HG02798 (cell line): ENCODE measurements at regions not wholly inside any gene's neighbourhood (a gene's known extent, or its start where the extent isn't known, plus 50 kb on each side); places are given as distances from the start of the nearest gene placed in this dataset.
A peak's percentile ranks its signal among the peaks of the same experiment; 100 is the strongest.
"Not testable (repeated sequence)": the region's sequence is repeated elsewhere in the genome, so short reads cannot be mapped to it uniquely, and the experiment has no call there.

Experiments
- ATAC-seq: cut with Tn5 transposase; IDR thresholded peaks from one replicate; pipeline ENCODE4 v1.9.1; 2021; ENCODE audit warnings: mild to moderate bottlenecking; ENCODE audit not compliant: unreplicated experiment, poor library complexity

DNA sequence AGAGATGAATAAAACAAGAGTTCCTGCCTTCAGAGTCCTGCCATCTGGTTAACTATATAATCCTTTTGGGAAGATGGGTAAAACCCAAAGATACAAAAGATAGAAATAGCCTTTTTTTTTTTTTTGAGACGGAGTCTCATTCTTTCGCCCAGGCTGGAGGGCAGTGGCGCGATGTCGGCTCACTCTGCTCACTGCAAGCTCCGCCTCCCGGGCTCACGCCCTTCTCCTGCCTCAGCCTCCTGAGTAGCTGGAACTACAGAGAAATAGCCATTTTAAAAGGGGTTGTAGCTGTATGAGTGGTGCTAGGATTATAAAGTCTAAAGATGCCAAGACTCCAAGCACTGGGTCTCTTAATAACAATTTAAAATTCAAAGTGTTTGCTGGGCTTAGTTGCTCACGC is 97.2 kb downstream of the KDR start:
- no peak for ATAC-seq

DNA sequence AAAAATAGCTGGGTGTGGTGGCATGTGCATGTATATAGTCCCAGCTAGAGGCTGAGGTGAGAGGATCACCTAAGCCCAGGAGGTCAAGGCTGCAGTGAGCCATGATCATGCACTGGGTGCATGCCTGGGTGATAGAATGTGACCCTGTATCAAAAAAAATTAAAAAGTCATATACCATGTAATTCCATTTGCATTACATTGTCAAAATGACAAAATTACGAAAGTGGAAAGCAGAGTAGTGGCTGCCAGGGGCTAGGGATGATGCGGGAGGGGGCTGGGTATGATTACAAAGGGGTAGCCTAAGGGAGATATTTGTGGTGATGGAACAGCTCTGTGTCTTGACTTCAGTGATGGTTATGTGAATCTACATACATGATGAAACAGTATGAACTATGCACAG is 97.8 kb downstream of the KDR start:
- ATAC-seq = no peak

DNA sequence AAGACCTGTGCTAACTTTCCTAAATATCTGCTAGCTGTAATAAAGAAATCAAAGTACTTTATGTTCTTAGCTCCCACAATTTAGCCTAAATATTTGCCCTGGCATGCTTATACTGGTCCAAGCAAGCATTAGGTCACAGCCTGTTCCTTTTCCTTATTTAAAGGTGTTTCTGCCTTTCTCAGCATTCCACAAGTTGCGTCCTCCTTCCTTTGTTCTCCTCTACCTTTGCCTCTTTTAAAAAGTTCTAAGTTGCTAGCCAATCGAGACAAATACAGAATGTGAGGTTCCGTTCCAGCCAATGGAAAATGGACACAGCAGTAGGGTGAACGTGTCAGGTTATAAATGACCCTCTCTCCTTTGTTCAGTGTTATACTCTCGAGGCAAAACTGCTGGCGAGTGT is 99.9 kb downstream of the KDR start:
- not testable (repeated sequence) for ATAC-seq

DNA sequence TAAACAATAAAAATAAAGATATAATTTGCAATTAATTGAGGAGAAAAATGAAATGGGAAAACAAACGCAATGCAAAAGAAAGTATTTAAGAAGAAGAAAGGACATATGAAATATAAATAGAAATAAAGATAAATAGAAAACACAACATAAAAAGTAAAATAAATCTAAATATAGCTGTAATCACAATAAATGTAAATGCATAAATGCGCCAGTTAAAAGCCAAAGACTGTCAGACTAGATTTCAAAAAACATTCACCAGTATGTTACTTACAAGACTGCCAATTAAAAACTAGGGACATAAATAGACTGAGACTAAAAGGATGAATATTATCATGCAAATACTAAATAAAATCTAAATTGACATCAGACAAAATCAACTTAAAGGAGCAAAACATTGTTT is 102.4 kb downstream of the KDR start:
- ATAC-seq = no peak

DNA sequence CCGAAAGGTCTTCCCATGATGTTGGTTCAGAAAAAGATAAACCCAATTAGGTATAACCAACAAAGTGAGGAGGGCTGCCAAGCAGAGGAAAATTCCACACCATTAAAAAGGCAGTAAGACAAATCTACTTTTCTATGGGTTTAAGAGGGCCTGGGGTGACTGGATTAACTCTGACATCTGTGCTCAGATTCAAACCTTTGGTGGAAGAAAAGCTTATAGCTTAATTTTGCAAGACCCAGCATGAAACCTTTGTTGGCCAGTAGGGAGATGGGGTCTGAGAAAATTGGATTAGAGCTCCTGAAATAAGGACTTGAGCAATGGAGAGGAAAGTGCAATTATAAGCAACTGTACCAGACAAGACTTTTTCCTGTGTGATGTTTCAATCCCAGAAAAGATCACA is 104.2 kb downstream of the KDR start:
- ATAC-seq = no peak

DNA sequence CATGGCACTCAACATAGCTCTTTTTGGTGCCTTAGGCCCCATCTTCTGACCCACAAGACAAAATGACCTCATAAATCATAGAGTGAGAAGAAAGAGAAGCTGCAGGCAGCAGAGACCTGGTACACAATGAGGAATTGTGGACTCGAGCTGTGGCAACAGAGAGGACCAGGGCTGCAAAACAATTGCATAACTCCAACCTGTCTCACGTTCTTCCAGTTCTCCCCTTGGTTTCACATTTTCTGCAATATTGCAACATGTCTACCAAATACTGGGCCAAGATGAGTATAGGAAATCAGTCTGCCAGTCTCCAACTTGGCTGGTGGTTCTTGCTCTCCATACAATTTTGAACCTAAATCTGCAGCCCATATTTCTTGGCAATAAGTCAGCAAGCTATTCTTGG is 105.3 kb downstream of the KDR start:
- no peak for ATAC-seq

DNA sequence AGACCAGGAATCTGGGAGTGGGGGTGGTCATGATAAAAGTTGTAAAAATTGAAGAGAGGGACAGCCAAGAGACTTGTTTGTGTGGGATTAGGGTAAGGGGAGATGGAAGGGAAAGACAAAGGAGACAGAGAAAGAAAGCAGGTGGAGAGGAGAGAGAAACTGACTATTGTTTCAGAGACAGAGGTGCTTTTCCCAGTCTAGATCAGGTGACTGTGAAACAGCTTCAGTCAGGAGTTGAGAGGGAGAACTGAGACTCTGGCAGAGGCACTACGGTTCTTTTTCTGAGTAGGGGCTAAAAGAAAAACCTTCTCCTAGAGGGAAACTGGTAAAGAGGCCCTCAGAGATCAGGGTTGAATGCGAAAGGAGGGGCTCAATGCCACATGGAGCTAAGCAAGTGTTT is 106.4 kb downstream of the KDR start:
- peak; percentile 41 for ATAC-seq

DNA sequence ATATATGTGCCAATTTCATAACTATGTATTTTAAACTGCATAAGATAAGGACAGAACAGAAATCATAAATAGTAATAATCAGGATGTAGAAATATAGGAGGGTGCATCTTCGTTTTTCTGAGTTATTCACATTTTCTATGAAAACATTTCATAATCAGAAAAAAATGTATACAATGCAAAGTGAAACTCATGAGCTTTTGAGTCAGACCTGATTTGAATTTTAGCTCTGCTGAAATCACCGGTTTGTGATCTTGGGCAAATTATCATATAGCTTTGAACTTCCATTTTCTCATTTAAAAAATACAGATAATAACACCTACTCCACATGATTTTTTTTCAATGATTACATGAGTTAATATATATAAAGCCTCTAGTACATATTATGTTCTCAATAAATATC is 106.9 kb downstream of the KDR start:
- no peak for ATAC-seq

DNA sequence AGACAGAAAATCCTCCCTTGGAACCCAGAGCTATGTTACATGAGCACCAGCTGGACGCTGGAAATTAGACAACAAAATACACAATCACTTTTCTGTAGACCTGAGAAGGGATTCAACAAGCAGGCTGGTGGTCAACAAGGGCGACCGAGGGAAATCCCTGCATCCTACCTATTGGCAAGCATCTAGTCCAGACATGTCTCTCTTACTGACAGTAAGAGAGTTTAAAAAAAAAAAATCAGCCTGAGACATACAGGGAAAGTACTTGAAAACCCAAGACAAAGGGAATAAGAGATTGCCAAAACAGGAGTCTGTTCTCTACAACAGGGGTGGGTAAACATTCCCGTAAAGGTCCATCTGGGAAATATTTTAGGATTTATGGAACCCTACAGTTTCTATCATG is 108.0 kb downstream of the KDR start:
- ATAC-seq = no peak

DNA sequence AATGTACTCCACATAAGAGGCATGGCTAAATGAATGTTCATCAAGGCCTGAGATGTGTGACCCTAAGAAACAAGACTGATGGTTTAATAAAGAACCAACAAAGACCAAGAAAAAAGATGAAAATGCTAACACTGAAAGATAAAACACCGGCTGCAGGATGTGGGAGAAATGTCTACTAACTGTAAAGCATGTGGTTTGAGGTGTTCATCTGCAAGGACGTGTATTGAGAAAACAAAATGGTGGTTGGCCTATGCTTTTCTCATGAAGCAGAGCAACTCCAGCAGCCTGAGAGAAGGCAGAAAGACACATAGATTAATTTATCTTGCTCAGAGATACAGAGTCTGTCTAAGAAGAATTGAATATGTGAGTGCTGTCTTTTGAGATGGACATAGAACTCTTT is 109.3 kb downstream of the KDR start:
- no peak for ATAC-seq

DNA sequence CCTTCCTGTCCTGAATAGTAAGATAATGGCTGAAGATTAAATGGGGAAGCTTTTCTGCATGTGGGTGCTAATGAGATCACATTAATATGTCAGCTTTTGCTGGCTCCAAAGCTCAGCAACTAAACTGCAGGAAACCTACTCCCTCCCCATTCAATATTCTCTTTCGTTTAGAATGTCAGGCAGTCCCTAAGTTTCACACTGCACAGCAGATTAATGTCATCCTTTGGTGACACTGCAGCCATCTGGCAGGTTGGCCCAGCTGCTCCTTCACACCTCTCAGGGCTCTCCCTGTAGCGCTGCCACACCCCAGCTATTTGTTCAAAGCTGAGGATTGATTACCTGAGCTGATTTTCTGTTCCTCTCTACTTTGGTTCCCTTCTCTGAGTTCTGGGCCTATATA is 110.5 kb downstream of the KDR start:
- no peak for ATAC-seq

DNA sequence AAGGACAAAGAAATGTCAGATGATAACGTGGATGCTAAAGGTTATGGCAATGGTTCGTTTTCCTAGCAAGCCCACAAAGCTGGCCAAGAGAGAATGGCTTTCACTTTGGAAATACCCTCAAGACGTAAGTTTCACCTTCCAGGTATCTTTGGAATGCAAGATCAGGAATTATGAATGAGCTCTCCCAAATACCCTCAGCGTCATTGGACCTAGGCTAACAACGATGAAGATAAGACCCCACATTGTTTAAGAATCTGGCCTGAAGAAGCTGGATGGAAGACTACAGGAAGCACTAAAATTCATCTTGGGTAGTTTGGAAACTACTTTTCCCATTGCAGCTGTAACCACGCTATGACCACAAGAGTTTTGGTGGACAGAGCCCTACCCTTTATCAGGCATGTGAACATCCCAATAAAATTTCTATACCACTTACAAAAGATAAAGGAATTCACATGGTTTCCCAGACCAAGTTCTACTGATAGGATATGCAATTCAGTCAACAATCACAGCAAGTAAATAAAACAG is 111.9 kb downstream of the KDR start:
- ATAC-seq = no peak

DNA sequence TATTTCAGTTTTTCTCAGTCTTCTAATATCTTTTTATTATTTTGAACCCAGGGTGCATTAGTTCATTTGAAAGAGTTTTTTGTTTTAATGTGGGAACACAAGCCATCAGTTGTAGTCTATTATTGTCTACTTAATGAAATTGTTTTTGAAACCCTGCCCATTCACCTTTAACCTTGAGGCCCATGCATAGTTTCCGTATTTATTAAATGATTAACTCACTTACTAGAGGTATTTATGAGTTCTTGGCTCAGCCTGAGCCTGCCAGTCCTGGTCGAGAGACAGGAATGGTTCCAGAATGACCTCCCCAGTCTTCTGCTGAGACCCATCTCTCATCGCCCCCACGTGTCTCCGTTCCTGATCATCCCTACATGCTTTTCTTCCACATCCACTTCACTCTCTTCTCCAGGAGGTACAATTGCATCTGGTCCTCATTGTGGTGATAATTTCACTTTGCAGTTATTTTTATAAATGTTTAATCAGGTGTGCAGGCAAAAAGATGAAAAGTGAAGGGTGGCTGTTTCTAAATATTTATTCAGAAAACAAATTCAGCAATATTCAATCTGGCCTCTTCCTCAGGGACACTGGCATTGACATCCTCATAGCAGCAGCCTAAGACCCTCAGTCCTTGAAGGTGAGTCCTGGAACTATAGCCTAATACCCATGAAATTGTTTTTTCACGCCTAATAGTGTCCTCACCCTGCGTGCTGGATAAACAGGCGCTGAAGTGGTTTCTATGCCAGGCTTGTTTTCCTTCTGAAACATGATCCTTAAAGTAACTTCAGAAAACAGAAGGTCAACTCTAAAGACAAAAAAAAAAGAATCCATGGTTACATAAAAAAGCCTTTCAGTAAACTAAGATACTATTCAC is 112.8 kb downstream of the KDR start:
- no peak for ATAC-seq

DNA sequence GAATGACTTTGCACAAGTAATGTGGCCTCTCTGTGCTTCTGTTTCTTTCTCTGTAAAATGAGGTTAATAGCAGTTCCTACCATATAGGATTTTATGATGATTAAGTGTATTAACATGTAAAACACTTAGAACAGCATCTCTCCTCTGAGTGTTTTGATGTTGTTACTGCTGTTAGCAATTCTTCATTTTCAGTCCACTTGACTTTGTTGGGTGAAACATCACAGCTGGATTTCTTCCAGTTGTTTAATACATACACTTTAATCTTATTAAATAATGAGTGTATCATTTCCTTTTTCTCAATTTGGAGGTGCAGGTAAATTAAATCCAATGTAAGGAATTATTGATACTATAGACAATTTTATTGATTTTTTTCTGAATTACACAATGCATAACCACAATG is 113.6 kb downstream of the KDR start:
- ATAC-seq = no peak

DNA sequence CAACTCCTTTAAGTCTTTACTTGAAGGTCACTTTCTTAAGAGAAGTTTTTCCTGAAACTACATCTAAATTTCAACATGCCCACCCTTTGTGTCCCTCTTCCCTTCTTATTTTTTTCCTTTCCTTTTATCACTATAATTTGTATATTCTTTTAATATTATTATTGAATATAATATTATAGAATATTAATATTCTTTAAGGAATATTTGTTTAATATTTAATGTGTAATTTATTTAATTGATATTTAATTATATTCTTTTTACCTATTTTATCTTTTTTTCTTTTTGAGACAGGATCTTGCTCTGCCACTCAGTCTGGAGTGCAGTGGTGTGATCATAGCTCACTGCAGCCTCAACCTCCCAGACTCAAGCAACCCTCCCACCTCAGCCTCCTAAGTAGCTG is 114.8 kb downstream of the KDR start:
- no peak for ATAC-seq

DNA sequence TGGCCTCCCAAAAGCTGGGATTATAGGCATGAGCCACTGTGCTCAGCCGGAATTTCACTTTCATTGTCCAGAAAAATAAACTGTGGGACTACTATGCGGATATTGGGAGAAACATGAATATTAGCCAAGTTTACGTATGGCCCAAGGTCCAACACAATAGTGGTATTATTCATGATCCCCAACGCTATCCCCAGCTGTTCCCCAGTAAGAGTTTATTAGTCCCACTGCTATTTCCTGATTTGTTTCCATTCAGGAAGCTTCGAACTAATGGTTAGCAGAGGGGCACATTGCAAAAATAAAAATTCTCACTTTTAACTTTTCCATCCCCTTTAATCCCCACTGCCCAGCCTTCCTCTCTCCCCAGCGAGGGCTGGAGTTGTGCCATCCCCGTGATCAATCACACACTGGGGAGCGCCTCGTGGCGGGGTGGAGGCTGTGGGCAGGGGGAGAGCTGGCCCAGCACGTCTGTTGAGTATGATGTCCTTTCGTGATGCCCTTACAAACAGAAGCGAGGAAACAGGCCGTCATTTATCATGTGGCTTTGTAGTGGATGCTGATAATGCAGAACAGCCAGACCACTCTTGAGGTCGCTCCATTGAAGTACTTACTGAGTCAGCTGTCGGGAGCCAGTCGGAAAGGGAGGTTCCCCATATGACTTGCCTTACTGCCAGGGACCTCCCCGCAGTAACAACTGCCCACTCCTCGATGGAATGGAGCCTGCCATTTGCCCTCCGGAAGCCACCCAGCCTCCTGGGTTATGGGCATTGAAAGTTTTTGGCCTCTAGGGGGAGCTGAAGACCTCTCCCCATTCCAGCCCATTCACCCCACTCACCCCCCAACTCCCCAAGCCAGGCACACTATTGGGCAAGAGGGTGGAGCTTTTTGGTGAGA is 117.0 kb downstream of the KDR start:
- ATAC-seq = no peak

DNA sequence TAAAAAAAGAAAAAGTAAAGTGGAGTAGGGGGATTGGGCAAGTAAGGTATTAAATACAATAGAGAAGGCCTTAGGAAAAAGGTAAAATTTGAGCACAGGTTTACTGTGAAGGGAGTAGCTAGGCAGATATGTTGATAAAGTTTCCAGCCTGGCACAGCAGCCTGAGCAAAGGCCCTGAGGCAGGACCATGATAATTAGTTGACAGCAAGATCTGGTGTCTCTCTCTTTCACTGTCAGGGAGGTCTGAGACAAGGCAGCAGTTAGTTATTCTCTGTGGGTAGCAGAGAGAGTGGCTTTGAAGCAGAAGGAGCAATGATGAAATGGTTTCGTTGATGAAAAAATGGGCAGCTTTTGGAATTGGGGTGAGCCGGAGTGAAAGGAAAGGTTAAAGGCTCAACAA is 119.5 kb downstream of the KDR start:
- no peak for ATAC-seq

DNA sequence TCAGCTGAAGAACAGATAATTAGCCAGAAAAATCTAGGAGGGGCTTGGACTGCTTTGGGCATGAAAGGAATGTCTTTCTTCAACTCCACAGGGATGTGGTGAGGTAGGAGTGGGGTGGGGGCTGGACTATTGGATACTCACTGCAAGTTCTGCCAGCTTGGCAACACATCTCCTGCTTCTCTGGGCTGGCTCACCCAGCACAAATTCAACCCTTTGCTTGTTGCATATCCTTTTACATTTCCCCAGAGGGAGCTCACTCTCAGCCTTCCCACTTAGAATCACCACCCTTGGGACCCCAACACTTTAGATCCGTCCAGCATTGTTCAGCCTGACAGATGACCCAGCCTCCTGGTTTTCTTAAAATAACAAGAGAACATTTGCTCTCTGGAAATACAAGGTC is 120.6 kb downstream of the KDR start:
- ATAC-seq = no peak

DNA sequence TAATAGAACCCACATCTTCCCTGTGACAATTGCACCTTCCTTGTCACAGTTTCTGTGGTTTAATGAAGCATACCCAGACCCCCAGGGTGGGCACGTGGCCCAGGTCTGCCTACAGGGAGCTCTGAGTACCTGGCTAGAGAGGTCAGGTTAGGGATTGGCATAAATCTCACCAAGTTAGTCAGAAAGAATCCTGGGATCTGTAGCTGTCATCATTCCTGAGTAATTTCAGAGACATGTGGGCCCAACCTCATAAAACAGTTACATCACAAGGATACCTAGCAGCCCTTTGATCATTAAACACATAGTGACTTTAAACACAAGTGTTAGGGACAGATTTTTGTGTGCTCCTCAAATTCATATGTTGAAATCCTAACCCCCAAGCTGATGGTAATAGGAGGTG is 123.0 kb downstream of the KDR start:
- ATAC-seq = no peak

DNA sequence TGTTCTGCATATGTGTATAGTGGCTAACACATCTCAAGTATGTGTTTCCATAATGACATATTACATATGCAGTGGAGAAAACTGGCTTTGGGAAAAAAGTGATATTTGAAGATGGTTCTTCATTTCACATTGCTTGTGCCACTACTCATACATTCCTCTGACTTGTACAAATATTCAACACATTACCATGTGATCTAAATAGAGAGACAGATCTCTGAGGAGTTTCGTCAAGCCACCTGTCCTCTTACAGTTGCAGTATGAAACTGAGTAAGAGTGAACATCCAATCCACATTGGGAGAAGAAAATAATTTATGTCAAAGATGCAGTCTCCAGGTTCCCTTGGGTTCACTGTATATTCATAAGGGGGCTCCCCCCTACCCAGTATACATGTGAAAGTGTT is 123.9 kb downstream of the KDR start:
- no peak for ATAC-seq

DNA sequence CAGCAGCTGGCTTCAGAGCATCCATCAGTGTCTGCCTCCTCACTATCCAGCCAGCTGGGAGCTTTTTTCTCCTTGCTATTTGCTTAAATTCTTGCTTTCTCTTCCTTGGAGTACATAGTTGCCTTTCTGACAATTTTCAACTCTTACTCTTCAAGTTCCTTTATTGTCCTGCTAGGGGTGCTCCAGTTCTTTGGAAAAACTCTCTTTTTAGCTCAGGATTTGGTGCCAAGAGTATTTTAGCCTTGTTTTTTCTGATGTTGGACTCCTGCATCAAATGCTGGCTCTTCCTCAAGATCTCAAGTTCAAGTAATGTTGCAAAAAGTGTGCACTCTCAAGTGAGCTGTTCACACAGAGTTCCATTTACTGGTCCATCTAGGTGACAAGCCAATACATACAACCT is 126.4 kb downstream of the KDR start:
- ATAC-seq = no peak
